Tibial nerve (tissue), 4 donors: ENCODE measurements at regions not wholly inside any gene's neighbourhood (a gene's known extent, or its start where the extent isn't known, plus 50 kb on each side); places are given as distances from the start of the nearest gene placed in this dataset.
A peak's percentile ranks its signal among the peaks of the same experiment; 100 is the strongest.
"Not testable (repeated sequence)": the region's sequence is repeated elsewhere in the genome, so short reads cannot be mapped to it uniquely, and the experiment has no call there.

Experiments
- DNase-seq, 2 donors: peaks; one replicate each; pipeline ENCODE4 v3.0.0-alpha.2; 2019; ENCODE audit warnings: low spot score in 2 of 2
- H3K27ac ChIP-seq, 4 donors: fragments of 200-600 bp; sonication (generic) in 3 of 4; one replicate each; pipeline ENCODE4 v1.5.1; 2017 to 2019; ENCODE audit warnings: mild to moderate bottlenecking in 1 of 4
- H3K27me3 ChIP-seq, 2 donors: fragments of 200-600 bp; sonication (generic) in 1 of 2; one replicate each; pipeline versions ENCODE4 v1.5.1 to v1.6.0; 2017 to 2019
- H3K36me3 ChIP-seq, 3 donors: fragments of 200-600 bp; sonication (generic); one replicate each; pipeline ENCODE4 v1.5.1; 2018 to 2019
- H3K4me1 ChIP-seq, 4 donors: fragments of 200-600 bp; sonication (generic) in 3 of 4; one replicate each; pipeline ENCODE4 v1.5.1; 2017 to 2019
- H3K4me3 ChIP-seq, 4 donors: fragments of 200-600 bp; sonication (generic) in 3 of 4; one replicate each; pipeline ENCODE4 v1.5.1; 2017 to 2019; ENCODE audit warnings: mild to moderate bottlenecking in 1 of 4, moderate library complexity in 1 of 4
- H3K9me3 ChIP-seq, 4 donors: fragments of 200-600 bp; sonication (generic) in 3 of 4; one replicate each; pipeline ENCODE4 v1.5.1; 2017 to 2019
- CTCF ChIP-seq, 5 experiments: fragments of 200-600 bp in 3 of 5; fragments of 450-650 bp in 2 of 5; sonication (generic) in 3 of 5; IDR thresholded peaks; one replicate each; pipeline ENCODE4 v1.5.1; 2016 to 2019; ENCODE audit warnings: antibody characterized with exemption in 5 of 5, mild to moderate bottlenecking in 3 of 5, moderate library complexity in 2 of 5
- EP300 ChIP-seq, 2 donors: sonication (generic); formaldehyde crosslinking; IDR thresholded peaks; one replicate each; pipeline ENCODE4 v1.6.1; 2017; ENCODE audit warnings: antibody characterized with exemption in 2 of 2, mild to moderate bottlenecking in 1 of 2
- POLR2A ChIP-seq, 2 donors: fragments of 450-650 bp; IDR thresholded peaks; one replicate each; pipeline ENCODE4 v1.6.1; 2017; ENCODE audit warnings: antibody characterized with exemption in 2 of 2, mild to moderate bottlenecking in 2 of 2, moderate library complexity in 2 of 2
- WGBS, 2 donors: methylation state at CpG; one replicate each; pipeline ENCODE4 v1.1.5; 2018; 5-methylcytosine and 5-hydroxymethylcytosine counted together

- peak overlapping the region in 2 of 4 donors; percentile 21 to 73 for H3K27ac ChIP-seq
- no peak overlapping the region for H3K4me3 ChIP-seq
- H3K4me1 ChIP-seq: peaks cover 0 to 12% (median 5%) of the 10 kb centered on the region in 4 donors
- H3K9me3 ChIP-seq: peaks cover 0 to 33% (median 13%) of the 10 kb centered on the region in 4 donors
- no peaks in the 10 kb centered on the region for H3K36me3 ChIP-seq
- 37 to 42% methylated on average over 5 of the region's 5 CpGs for WGBS, 2 donors
- no peaks in the 10 kb centered on the region for H3K27me3 ChIP-seq
- no peak for DNase-seq
- TF ChIP-seq EP300 (IDR thresholded peaks at IDR 0.05) (peak in 1 of 2 donors; percentile 71), POLR2A (IDR thresholded peaks at IDR 0.05) (no peak), CTCF (IDR thresholded peaks at IDR 0.05) (no peak)
These were observed 190.2 kb upstream of the SLC38A2 start for GRCh38 chr12:46562625-46563225.

GRCh38 chr12:46561769-46562624 is 189.4 kb upstream of the SLC38A2 start:
- H3K4me1 ChIP-seq: peaks cover 0 to 14% (median 5%) of the 10 kb centered on the region in 4 donors
- peak overlapping the region in 2 of 4 donors; percentile 21 to 73 for H3K27ac ChIP-seq
- H3K4me3 ChIP-seq, H3K27me3 ChIP-seq, DNase-seq, H3K36me3 ChIP-seq: not testable (repeated sequence)
- H3K9me3 ChIP-seq: peaks cover 0 to 26% (median 10%) of the 10 kb centered on the region in 4 donors
- 91 to 93% methylated on average over 7 of the region's 7 CpGs for WGBS, 2 donors

GRCh38 chr12:46560874-46561273 is 188.3 kb upstream of the SLC38A2 start:
- no peak overlapping the region for H3K27ac ChIP-seq
- peaks cover 0 to 18% (median 8%) of the 10 kb centered on the region in 4 donors for H3K4me1 ChIP-seq
- H3K4me3 ChIP-seq: no peak overlapping the region
- 97 to 98% methylated on average over 1 of the region's 1 CpG for WGBS, 2 donors
- H3K27me3 ChIP-seq: no peaks in the 10 kb centered on the region
- DNase-seq: no peak
- no peaks in the 10 kb centered on the region for H3K36me3 ChIP-seq
- no peak for TF ChIP-seq POLR2A (IDR thresholded peaks at IDR 0.05)
- no peak for TF ChIP-seq EP300 (IDR thresholded peaks at IDR 0.05)
- TF ChIP-seq CTCF (IDR thresholded peaks at IDR 0.05): no peak
- peaks cover 0 to 16% (median 6%) of the 10 kb centered on the region in 4 donors for H3K9me3 ChIP-seq

- Histone ChIP-seq H3K36me3 (no peaks in the 10 kb centered on the region), H3K27ac (no peak overlapping the region)
These were observed 187.5 kb upstream of the SLC38A2 start for GRCh38 chr12:46560089-46560488.

GRCh38 chr12:46559311-46559710 is 186.7 kb upstream of the SLC38A2 start:
- peaks cover 0 to 30% (median 13%) of the 10 kb centered on the region in 4 donors for H3K4me1 ChIP-seq
- H3K27me3 ChIP-seq: no peaks in the 10 kb centered on the region
- TF ChIP-seq POLR2A (IDR thresholded peaks at IDR 0.05): no peak
- H3K9me3 ChIP-seq: peaks cover 0 to 2% (median 0%) of the 10 kb centered on the region in 4 donors
- no peak overlapping the region for H3K4me3 ChIP-seq
- no peaks in the 10 kb centered on the region for H3K36me3 ChIP-seq
- DNase-seq: no peak
- H3K27ac ChIP-seq: no peak overlapping the region
- WGBS, 2 donors: 68 to 79% methylated on average over 5 of the region's 5 CpGs

More at GRCh38 chr12:46560089-46560488, 187.5 kb upstream of the SLC38A2 start:
- DNase-seq: no peak
- 78 to 88% methylated on average over 2 of the region's 2 CpGs for whole genome bisulfite sequencing, 2 donors
- TF ChIP-seq POLR2A (IDR thresholded peaks at IDR 0.05) (no peak), EP300 (IDR thresholded peaks at IDR 0.05) (no peak), CTCF (IDR thresholded peaks at IDR 0.05) (no peak)
- H3K27me3 ChIP-seq: no peaks in the 10 kb centered on the region
- H3K9me3 ChIP-seq: peaks cover 0 to 8% (median 4%) of the 10 kb centered on the region in 4 donors
- H3K4me3 ChIP-seq: no peak overlapping the region
- peaks cover 0 to 26% (median 12%) of the 10 kb centered on the region in 4 donors for H3K4me1 ChIP-seq

GRCh38 chr12:46558677-46559076 is 186.1 kb upstream of the SLC38A2 start:
- H3K36me3 ChIP-seq: no peaks in the 10 kb centered on the region
- no peak for DNase-seq
- 80 to 82% methylated on average over 5 of the region's 5 CpGs for WGBS, 2 donors
- no peak overlapping the region for H3K27ac ChIP-seq
- H3K4me3 ChIP-seq: no peak overlapping the region
- TF ChIP-seq POLR2A (IDR thresholded peaks at IDR 0.05) (no peak), CTCF (IDR thresholded peaks at IDR 0.05) (no peak), EP300 (IDR thresholded peaks at IDR 0.05) (no peak)
- H3K4me1 ChIP-seq: peaks cover 0 to 37% (median 13%) of the 10 kb centered on the region in 4 donors
- H3K9me3 ChIP-seq: no peaks in the 10 kb centered on the region
- H3K27me3 ChIP-seq: no peaks in the 10 kb centered on the region
